Fibroblast of skin of scalp (primary cell): ENCODE measurements at regions not wholly inside any gene's neighbourhood (a gene's known extent, or its start where the extent isn't known, plus 50 kb on each side); places are given as distances from the start of the nearest gene placed in this dataset.

Experiments used
- DNase-seq: peaks from one replicate; pipeline ENCODE4 v3.0.0-alpha.2; 2013

GRCh38 chr5:173458828-173459609, 130.8 kb upstream of the STC2 start:
- DNase-seq = peak; percentile 52

- DNase-seq = peak; percentile 49
These were observed 129.3 kb upstream of the STC2 start for GRCh38 chr5:173457482-173457881.

GRCh38 chr5:173456751-173457171, 128.5 kb upstream of the STC2 start:
- DNase-seq = peak; percentile 35

- DNase-seq = no peak
These were observed 128.0 kb upstream of the STC2 start for GRCh38 chr5:173456181-173456580.

- no peak for DNase-seq
These were observed 127.4 kb upstream of the STC2 start for GRCh38 chr5:173455599-173455957.

- DNase-seq = peak; percentile 99
These were observed 126.8 kb upstream of the STC2 start for GRCh38 chr5:173454736-173455598.

- DNase-seq = peak; percentile 83
These were observed 126.1 kb upstream of the STC2 start for GRCh38 chr5:173454361-173454735.

GRCh38 chr5:173453167-173453566, 125.0 kb upstream of the STC2 start:
- no peak for DNase-seq

- peak; percentile 85 for DNase-seq
These were observed 124.1 kb upstream of the STC2 start for GRCh38 chr5:173452119-173452905.

GRCh38 chr5:173451651-173452050, 123.4 kb upstream of the STC2 start:
- peak; percentile 39 for DNase-seq

- DNase-seq = peak; percentile 23
These were observed 122.8 kb upstream of the STC2 start for GRCh38 chr5:173451031-173451430.

- DNase-seq = no peak
These were observed 122.0 kb upstream of the STC2 start for GRCh38 chr5:173450188-173450587.

GRCh38 chr5:173448856-173449255, 120.6 kb upstream of the STC2 start:
- DNase-seq = no peak

- DNase-seq = no peak
These were observed 115.8 kb upstream of the STC2 start for GRCh38 chr5:173443971-173444370.

GRCh38 chr5:173441053-173441628, 112.9 kb upstream of the STC2 start:
- no peak for DNase-seq

- DNase-seq = no peak
These were observed 110.7 kb upstream of the STC2 start for GRCh38 chr5:173438951-173439350.

GRCh38 chr5:173435447-173435846, 107.2 kb upstream of the STC2 start:
- no peak for DNase-seq

- DNase-seq = no peak
These were observed 106.1 kb upstream of the STC2 start for GRCh38 chr5:173434270-173434669.

- no peak for DNase-seq
These were observed 102.2 kb upstream of the STC2 start for GRCh38 chr5:173430394-173430793.

- no peak for DNase-seq
These were observed 101.4 kb upstream of the STC2 start for GRCh38 chr5:173429489-173430150.

- no peak for DNase-seq
These were observed 95.4 kb upstream of the STC2 start for GRCh38 chr5:173423452-173424117.

GRCh38 chr5:173420108-173420507, 91.9 kb upstream of the STC2 start:
- DNase-seq = no peak
